22Rv1 (cell line): ENCODE measurements at regions not wholly inside any gene's neighbourhood (a gene's known extent, or its start where the extent isn't known, plus 50 kb on each side); places are given as distances from the start of the nearest gene placed in this dataset.

Experiments used
- CTCF ChIP-seq: fragments of 450-650 bp; IDR thresholded peaks from 2 replicates; pipeline ENCODE4 v1.5.1; 2017; ENCODE audit warnings: mild to moderate bottlenecking
- ZFX ChIP-seq: fragments of 450-650 bp; IDR thresholded peaks from 2 replicates; pipeline ENCODE4 v1.6.1; 2017; ENCODE audit warnings: antibody characterized with exemption, borderline replicate concordance

DNA sequence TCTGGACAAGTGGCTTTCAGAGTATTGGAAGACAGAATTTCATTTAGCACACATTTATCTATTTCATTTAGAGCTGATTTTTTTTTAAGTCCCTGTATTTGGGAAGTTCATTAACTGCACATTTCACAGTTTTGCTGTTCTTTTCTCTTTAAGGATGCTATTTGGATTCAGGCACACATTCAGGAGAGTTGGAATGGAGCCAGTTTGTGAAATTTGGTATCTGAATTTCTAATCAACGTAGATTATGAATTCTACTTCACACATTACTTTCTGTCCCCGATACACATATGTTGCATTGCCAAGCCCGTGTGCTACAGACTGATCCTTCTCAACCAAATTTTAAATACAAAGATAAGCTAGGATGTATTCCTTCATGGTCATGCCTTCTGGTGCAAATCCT, 503.9 kb downstream of the IRS1 start:
- no peak for TF ChIP-seq CTCF
- TF ChIP-seq ZFX: no peak
